B cell (primary cell): ENCODE measurements at regions not wholly inside any gene's neighbourhood (a gene's known extent, or its start where the extent isn't known, plus 50 kb on each side); places are given as distances from the start of the nearest gene placed in this dataset.

ENCODE experiments used
- EZH2 ChIP-seq: IDR thresholded peaks from 2 replicates; pipeline ENCODE4 v1.6.1; 2012; ENCODE audit warnings: borderline replicate concordance, low read depth, mild to moderate bottlenecking, moderate library complexity, low read length; ENCODE audit not compliant: insufficient read depth, poor library complexity, severe bottlenecking
- TF ChIP-seq, protein P1 (sequence below): fragments of 200-600 bp; IDR thresholded peaks from one replicate; pipeline ENCODE4 v1.8.0; 2022; ENCODE audit warnings: antibody characterized with exemption, mild to moderate bottlenecking

DNA sequence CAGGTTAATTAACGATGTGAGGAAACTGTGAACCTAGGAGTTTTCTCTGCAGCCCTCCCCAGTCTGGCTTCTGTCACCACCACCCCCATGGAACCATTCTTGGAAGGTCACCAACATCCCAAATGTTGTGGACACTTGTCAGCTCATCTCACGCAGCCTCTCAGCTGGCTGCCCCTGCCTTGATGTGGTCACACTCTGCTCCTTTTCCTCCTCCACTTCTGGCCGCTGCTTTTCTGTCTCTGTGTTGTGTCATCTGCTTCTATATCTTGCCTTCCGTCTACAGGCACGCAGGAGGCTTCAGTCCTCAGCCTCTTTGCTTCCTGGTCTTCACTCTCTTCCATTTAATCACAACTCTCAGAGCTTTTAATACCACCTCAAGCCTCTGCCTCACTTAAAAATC lies 371.5 kb upstream of the SLIT2 start:
- TF ChIP-seq, protein P1, sequence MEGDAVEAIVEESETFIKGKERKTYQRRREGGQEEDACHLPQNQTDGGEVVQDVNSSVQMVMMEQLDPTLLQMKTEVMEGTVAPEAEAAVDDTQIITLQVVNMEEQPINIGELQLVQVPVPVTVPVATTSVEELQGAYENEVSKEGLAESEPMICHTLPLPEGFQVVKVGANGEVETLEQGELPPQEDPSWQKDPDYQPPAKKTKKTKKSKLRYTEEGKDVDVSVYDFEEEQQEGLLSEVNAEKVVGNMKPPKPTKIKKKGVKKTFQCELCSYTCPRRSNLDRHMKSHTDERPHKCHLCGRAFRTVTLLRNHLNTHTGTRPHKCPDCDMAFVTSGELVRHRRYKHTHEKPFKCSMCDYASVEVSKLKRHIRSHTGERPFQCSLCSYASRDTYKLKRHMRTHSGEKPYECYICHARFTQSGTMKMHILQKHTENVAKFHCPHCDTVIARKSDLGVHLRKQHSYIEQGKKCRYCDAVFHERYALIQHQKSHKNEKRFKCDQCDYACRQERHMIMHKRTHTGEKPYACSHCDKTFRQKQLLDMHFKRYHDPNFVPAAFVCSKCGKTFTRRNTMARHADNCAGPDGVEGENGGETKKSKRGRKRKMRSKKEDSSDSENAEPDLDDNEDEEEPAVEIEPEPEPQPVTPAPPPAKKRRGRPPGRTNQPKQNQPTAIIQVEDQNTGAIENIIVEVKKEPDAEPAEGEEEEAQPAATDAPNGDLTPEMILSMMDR: no peak
- no peak for TF ChIP-seq EZH2
